HEK293T (cell line): ENCODE measurements at regions not wholly inside any gene's neighbourhood (a gene's known extent, or its start where the extent isn't known, plus 50 kb on each side); places are given as distances from the start of the nearest gene placed in this dataset.

Source experiments
- CTCF ChIA-PET: fragments of 350-600 bp; formaldehyde crosslinking; extraction: SDS; loops from one replicate; lab custom pipeline; 2021; ENCODE audit warnings: antibody characterized with exemption, inconsistent platforms; lab: Yijun Ruan, JAX
- POLR2A ChIA-PET: fragments of 350-600 bp; formaldehyde crosslinking; extraction: SDS; loops from one replicate; lab custom pipeline; 2020; ENCODE audit warnings: antibody characterized with exemption, inconsistent platforms; lab: Yijun Ruan, JAX
- DNase-seq: peaks from one replicate; pipeline ENCODE4 v3.0.0; 2012; ENCODE audit warnings: mixed read lengths; ENCODE audit errors: extremely low spot score
- ARNT ChIP-seq: fragments of 450-650 bp; IDR thresholded peaks from 2 replicates; pipeline ENCODE4 v1.6.1; 2017; ENCODE audit warnings: mild to moderate bottlenecking
- BHLHE40 ChIP-seq: fragments of 450-650 bp; IDR thresholded peaks from 2 replicates; pipeline ENCODE4 v1.6.1; 2016; ENCODE audit warnings: mild to moderate bottlenecking, moderate library complexity, borderline replicate concordance
- CTBP1 ChIP-seq: fragments of 450-650 bp; IDR thresholded peaks from 2 replicates; pipeline ENCODE4 v1.6.1; 2016; ENCODE audit warnings: borderline replicate concordance
- ELF4 ChIP-seq: fragments of 450-650 bp; IDR thresholded peaks from 2 replicates; pipeline ENCODE4 v1.6.1; 2017; ENCODE audit warnings: antibody characterized with exemption
- FOXA1 ChIP-seq: fragments of 450-650 bp; IDR thresholded peaks from 2 replicates; pipeline ENCODE4 v1.6.1; 2016; ENCODE audit warnings: mild to moderate bottlenecking
- FOXK2 ChIP-seq: fragments of 450-650 bp; IDR thresholded peaks from 2 replicates; pipeline ENCODE4 v1.6.1; 2016; ENCODE audit warnings: mild to moderate bottlenecking
- FOXM1 ChIP-seq: fragments of 450-650 bp; IDR thresholded peaks from 2 replicates; pipeline ENCODE4 v1.6.1; 2017; ENCODE audit warnings: mild to moderate bottlenecking, borderline replicate concordance
- HDGF ChIP-seq: fragments of 450-650 bp; IDR thresholded peaks from 2 replicates; pipeline ENCODE4 v1.6.1; 2017; ENCODE audit warnings: antibody characterized with exemption, borderline replicate concordance
- L3MBTL2 ChIP-seq: fragments of 450-650 bp; conservative IDR thresholded peaks from 2 replicates; pipeline ENCODE4 v1.6.1; 2016; ENCODE audit warnings: mild to moderate bottlenecking
- LEF1 ChIP-seq: fragments of 450-650 bp; IDR thresholded peaks from 2 replicates; pipeline ENCODE4 v1.6.1; 2017; ENCODE audit warnings: mild to moderate bottlenecking, borderline replicate concordance
- NFRKB ChIP-seq: fragments of 450-650 bp; IDR thresholded peaks from 2 replicates; pipeline ENCODE4 v1.6.1; 2016; ENCODE audit warnings: mild to moderate bottlenecking, moderate library complexity
- PKNOX1 ChIP-seq: fragments of 450-650 bp; IDR thresholded peaks from 2 replicates; pipeline ENCODE4 v1.6.1; 2016
- SP1 ChIP-seq: fragments of 450-650 bp; IDR thresholded peaks from 2 replicates; pipeline ENCODE4 v1.6.1; 2017
- SUZ12 ChIP-seq: fragments of 450-650 bp; IDR thresholded peaks from 2 replicates; pipeline ENCODE4 v1.6.1; 2016; ENCODE audit warnings: mild to moderate bottlenecking
- TARDBP ChIP-seq: fragments of 450-650 bp; IDR thresholded peaks from 2 replicates; pipeline ENCODE4 v1.6.1; 2016
- ZNF384 ChIP-seq: fragments of 450-650 bp; IDR thresholded peaks from 2 replicates; pipeline ENCODE4 v1.6.1; 2016

- CTCF ChIA-PET = no interaction called here
- POLR2A ChIA-PET = no interaction called here
- no peak for DNase-seq
- no peak for TF ChIP-seq BHLHE40
- no peak for TF ChIP-seq HDGF
- TF ChIP-seq PKNOX1 = no peak
- no peak for TF ChIP-seq TARDBP
- no peak for TF ChIP-seq FOXK2
- no peak for TF ChIP-seq SUZ12
- TF ChIP-seq ZNF384 = no peak
- no peak for TF ChIP-seq SP1
- TF ChIP-seq LEF1 = no peak
- TF ChIP-seq ELF4 = no peak
- TF ChIP-seq FOXA1 = no peak
- no peak for TF ChIP-seq NFRKB
- no peak for TF ChIP-seq CTBP1
- TF ChIP-seq FOXM1 = no peak
- TF ChIP-seq ARNT = no peak
Observed at GRCh38 chr11:105334025-105334714, 194.6 kb upstream of the CARD18 start.

GRCh38 chr11:105333153-105333552 is 193.6 kb upstream of the CARD18 start:
- ChIA-PET POLR2A (no interaction called here), CTCF (no interaction called here)
- no peak for DNase-seq
- TF ChIP-seq PKNOX1 = no peak

- TF ChIP-seq TARDBP = no peak
- no peak for TF ChIP-seq FOXK2
- no peak for TF ChIP-seq ZNF384
- TF ChIP-seq L3MBTL2 = no peak
- TF ChIP-seq HDGF = no peak
- TF ChIP-seq CTBP1 = no peak
- no peak for TF ChIP-seq ARNT
- no peak for TF ChIP-seq SP1
- no peak for TF ChIP-seq SUZ12
- no peak for TF ChIP-seq BHLHE40
- TF ChIP-seq FOXA1 = no peak
- ChIA-PET CTCF (no interaction called here), POLR2A (no interaction called here)
- no peak for DNase-seq
Observed at GRCh38 chr11:105332171-105332570, 192.6 kb upstream of the CARD18 start.

- ChIA-PET POLR2A (no interaction called here), CTCF (no interaction called here)
- no peak for DNase-seq
- no peak for TF ChIP-seq L3MBTL2
- no peak for TF ChIP-seq FOXK2
- no peak for TF ChIP-seq ZNF384
- no peak for TF ChIP-seq TARDBP
- TF ChIP-seq ELF4 = no peak
- TF ChIP-seq SP1 = no peak
- TF ChIP-seq SUZ12 = no peak
- no peak for TF ChIP-seq CTBP1
- TF ChIP-seq NFRKB = no peak
- no peak for TF ChIP-seq ARNT
- TF ChIP-seq PKNOX1 = no peak
- TF ChIP-seq HDGF = no peak
- no peak for TF ChIP-seq FOXM1
- TF ChIP-seq LEF1 = no peak
- no peak for TF ChIP-seq BHLHE40
- no peak for TF ChIP-seq FOXA1
Observed at GRCh38 chr11:105328061-105328460, 188.5 kb upstream of the CARD18 start.

- CTCF ChIA-PET = no interaction called here
- POLR2A ChIA-PET = no interaction called here
- TF ChIP-seq FOXK2 = no peak
- TF ChIP-seq CTBP1 = no peak
- no peak for DNase-seq
Observed at GRCh38 chr11:105324156-105324555, 184.6 kb upstream of the CARD18 start.

GRCh38 chr11:105321696-105322095 is 182.1 kb upstream of the CARD18 start:
- TF ChIP-seq TARDBP = no peak
- no peak for TF ChIP-seq SP1
- no peak for TF ChIP-seq ELF4
- TF ChIP-seq FOXA1 = no peak
- TF ChIP-seq PKNOX1 = no peak
- TF ChIP-seq FOXK2 = no peak
- TF ChIP-seq CTBP1 = no peak
- TF ChIP-seq SUZ12 = no peak
- TF ChIP-seq FOXM1 = no peak
- TF ChIP-seq NFRKB = no peak
- no peak for TF ChIP-seq HDGF
- TF ChIP-seq LEF1 = no peak
- ChIA-PET CTCF (no interaction called here), POLR2A (no interaction called here)
- no peak for DNase-seq

- DNase-seq = no peak
- TF ChIP-seq ZNF384 (no peak), BHLHE40 (no peak), CTBP1 (no peak), TARDBP (no peak), L3MBTL2 (no peak), SP1 (no peak), FOXA1 (no peak), SUZ12 (no peak), HDGF (no peak), ELF4 (no peak), PKNOX1 (no peak), LEF1 (no peak), NFRKB (no peak), FOXK2 (no peak), FOXM1 (no peak), ARNT (no peak)
- ChIA-PET CTCF (no interaction called here), POLR2A (no interaction called here)
Observed at GRCh38 chr11:105315287-105315686, 175.7 kb upstream of the CARD18 start.
